ENCODE measurements at regions not wholly inside any gene's neighbourhood (a gene's known extent, or its start where the extent isn't known, plus 50 kb on each side); places are given as distances from the start of the nearest gene placed in this dataset.

GRCh38 chr5:133825631-133826289 is 142.7 kb downstream of the C5orf15 start:
- Histone ChIP-seq H3K27ac (replicated peaks in 1 of 4) (no peak overlapping the region), H3K4me1 (no peaks in the 10 kb centered on the region), H3K4me3 (no peak overlapping the region), H3K36me3 (no peaks in the 10 kb centered on the region), H3K9me3 (no peaks in the 10 kb centered on the region), H3K27me3 (peaks cover 0 to 11% (median 0%) of the 10 kb centered on the region in 4 donors)
- TF ChIP-seq CTCF (IDR thresholded peaks at IDR 0.05) (no peak), POLR2A (IDR thresholded peaks at IDR 0.05; ENCODE audit: low read depth) (no peak), POLR2AphosphoS5 (IDR thresholded peaks at IDR 0.05) (no peak), EP300 (IDR thresholded peaks at IDR 0.05) (no peak)
- WGBS = 61% methylated on average over 11 of the region's 15 CpGs
- intact Hi-C loops (cut with DNase I) = no loop called here
- no peak for DNase-seq (ENCODE audit: extremely low spot score)

- Histone ChIP-seq H3K27me3 (peaks cover 0 to 14% (median 0%) of the 10 kb centered on the region in 4 donors), H3K4me3 (no peak overlapping the region), H3K27ac (replicated peaks in 1 of 4) (no peak overlapping the region), H3K9me3 (no peaks in the 10 kb centered on the region), H3K4me1 (peaks cover 4 to 9% (median 7%) of the 10 kb centered on the region in 4 donors), H3K36me3 (no peaks in the 10 kb centered on the region)
- intact Hi-C loops (cut with DNase I) = no loop called here
- no peak for DNase-seq (ENCODE audit: extremely low spot score)
- TF ChIP-seq POLR2AphosphoS5 (IDR thresholded peaks at IDR 0.05) (no peak), CTCF (IDR thresholded peaks at IDR 0.05) (no peak), EP300 (IDR thresholded peaks at IDR 0.05) (no peak), POLR2A (IDR thresholded peaks at IDR 0.05; ENCODE audit: low read depth) (no peak)
- WGBS = 84% methylated on average over 3 of the region's 6 CpGs
Observed at GRCh38 chr5:133824661-133825254, 143.7 kb downstream of the C5orf15 start.

GRCh38 chr5:133821889-133822288 is 146.5 kb downstream of the C5orf15 start:
- H3K27ac ChIP-seq (replicated peaks in 1 of 4) = no peak overlapping the region
- intact Hi-C loops (cut with DNase I) = no loop called here

GRCh38 chr5:133821311-133821741 is 147.1 kb downstream of the C5orf15 start:
- 74% methylated on average over 2 of the region's 2 CpGs for WGBS
- intact Hi-C loops (cut with DNase I) = no loop called here
- no peak for DNase-seq (ENCODE audit: extremely low spot score)
- Histone ChIP-seq H3K27ac (replicated peaks in 1 of 4) (no peak overlapping the region), H3K4me1 (peaks cover 8 to 19% (median 17%) of the 10 kb centered on the region in 4 donors), H3K36me3 (no peaks in the 10 kb centered on the region), H3K9me3 (no peaks in the 10 kb centered on the region), H3K4me3 (no peak overlapping the region), H3K27me3 (peaks cover 0 to 8% (median 0%) of the 10 kb centered on the region in 4 donors)
- TF ChIP-seq CTCF (IDR thresholded peaks at IDR 0.05) (no peak), POLR2AphosphoS5 (IDR thresholded peaks at IDR 0.05) (no peak), POLR2A (IDR thresholded peaks at IDR 0.05; ENCODE audit: low read depth) (no peak), EP300 (IDR thresholded peaks at IDR 0.05) (no peak)

More at GRCh38 chr5:133821889-133822288, 146.5 kb downstream of the C5orf15 start:
- TF ChIP-seq CTCF (IDR thresholded peaks at IDR 0.05) (no peak), POLR2AphosphoS5 (IDR thresholded peaks at IDR 0.05) (no peak), EP300 (IDR thresholded peaks at IDR 0.05) (no peak), POLR2A (IDR thresholded peaks at IDR 0.05; ENCODE audit: low read depth) (no peak)
- WGBS = 56% methylated on average over 3 of the region's 3 CpGs
- no peaks in the 10 kb centered on the region for H3K9me3 ChIP-seq
- H3K4me1 ChIP-seq = peaks cover 8 to 19% (median 17%) of the 10 kb centered on the region in 4 donors
- H3K4me3 ChIP-seq = no peak overlapping the region
- no peak for DNase-seq (ENCODE audit: extremely low spot score)
- H3K36me3 ChIP-seq = no peaks in the 10 kb centered on the region
- H3K27me3 ChIP-seq = peaks cover 0 to 11% (median 0%) of the 10 kb centered on the region in 4 donors
